T-cell (primary cell): ENCODE measurements at regions not wholly inside any gene's neighbourhood (a gene's known extent, or its start where the extent isn't known, plus 50 kb on each side); places are given as distances from the start of the nearest gene placed in this dataset.

Experiments
- ATAC-seq, 4 experiments: fragments of 200-7000 bp in 3 of 4; fragments of 150-1000 bp in 1 of 4; cut with Tn5 transposase; replicated peaks in 1 of 4; 1 replicate in 3 of 4; 2 replicates in 1 of 4; pipeline ENCODE4 v1.10.0; 2021; ENCODE audit warnings: moderate library complexity in 3 of 4, mild to moderate bottlenecking in 2 of 4, moderate number of reproducible peaks in 1 of 4
- CTCF ChIA-PET, 2 donors: fragments of 300-600 bp; sonication (Branson Sonifier 250); formaldehyde crosslinking; loops; one replicate each; lab custom pipeline; 2022; ENCODE audit warnings: antibody characterized with exemption in 2 of 2; lab: Charles Lee
- POLR2A ChIA-PET, 2 donors: fragments of 300-600 bp; sonication (Branson Sonifier 250); formaldehyde crosslinking; loops; one replicate each; lab custom pipeline; 2022; ENCODE audit warnings: antibody characterized with exemption in 2 of 2; lab: Charles Lee
- DNase-seq, 35 experiments: peaks; one replicate each; pipeline versions ENCODE4 v3.0.0 to v3.0.0-alpha.2; 2013 to 2023
- H3K27ac ChIP-seq: one replicate; pipeline ENCODE4 v1.5.1; 2013; ENCODE audit warnings: low read length
- H3K27me3 ChIP-seq, 2 experiments: replicated peaks in 1 of 2; 1 replicate in 1 of 2; 2 replicates in 1 of 2; pipeline versions ENCODE4 v1.6.1 to v1.7.0; 2013; ENCODE audit warnings: low read length in 1 of 2, mixed read lengths in 1 of 2; ENCODE audit not compliant: control insufficient read depth in 2 of 2, insufficient read depth in 2 of 2; ENCODE audit errors: extremely low read depth in 1 of 2
- H3K36me3 ChIP-seq, 2 donors: 1 replicate in 1 of 2; 2 replicates in 1 of 2; pipeline versions ENCODE4 v1.6.1 to v1.7.0; 2013; ENCODE audit warnings: low read length in 1 of 2; ENCODE audit not compliant: control insufficient read depth in 2 of 2, insufficient read depth in 1 of 2; ENCODE audit errors: extremely low read depth in 1 of 2
- H3K4me1 ChIP-seq, 2 experiments: 1 replicate in 1 of 2; 2 replicates in 1 of 2; pipeline versions ENCODE4 v1.6.1 to v1.7.0; 2013; ENCODE audit warnings: low read length in 2 of 2, mixed read lengths in 1 of 2; ENCODE audit not compliant: insufficient read depth in 2 of 2, control insufficient read depth in 1 of 2; ENCODE audit errors: extremely low read depth in 1 of 2
- H3K4me3 ChIP-seq, 2 donors: 1 replicate in 1 of 2; 2 replicates in 1 of 2; pipeline versions ENCODE4 v1.5.1 to v1.7.0; 2013; ENCODE audit warnings: mild to moderate bottlenecking in 2 of 2, low read length in 1 of 2, moderate library complexity in 1 of 2; ENCODE audit not compliant: control insufficient read depth in 1 of 2; ENCODE audit errors: extremely low read depth in 1 of 2
- H3K9me3 ChIP-seq: 2 replicates; pipeline ENCODE4 v1.7.0; 2013
- H3K27ac Mint-ChIP-seq, 2 donors: one replicate each; pipeline ENCODE4 v1.8.0; 2020 to 2021; ENCODE audit warnings: mild to moderate bottlenecking in 2 of 2, mixed read lengths in 2 of 2
- H3K27me3 Mint-ChIP-seq, 2 donors: one replicate each; pipeline ENCODE4 v1.8.0; 2021 to 2022; ENCODE audit warnings: mixed read lengths in 2 of 2
- H3K36me3 Mint-ChIP-seq: one replicate; pipeline ENCODE4 v1.8.0; 2021; ENCODE audit warnings: mixed read lengths
- H3K4me1 Mint-ChIP-seq, 3 donors: one replicate each; pipeline ENCODE4 v1.8.0; 2020 to 2022; ENCODE audit warnings: mixed read lengths in 3 of 3, mild to moderate bottlenecking in 1 of 3
- H3K4me3 Mint-ChIP-seq, 3 donors: one replicate each; pipeline ENCODE4 v1.8.0; 2020 to 2022; ENCODE audit warnings: mild to moderate bottlenecking in 3 of 3, mixed read lengths in 3 of 3, moderate library complexity in 3 of 3
- H3K9me3 Mint-ChIP-seq, 3 donors: one replicate each; pipeline ENCODE4 v1.8.0; 2020 to 2022; ENCODE audit warnings: mixed read lengths in 3 of 3
- whole genome bisulfite sequencing: methylation state at CpG from one replicate; pipeline ENCODE4 v1.1.5; 2013; ENCODE audit warnings: missing lambda C conversion rate; ENCODE audit not compliant: insufficient coverage; 5-methylcytosine and 5-hydroxymethylcytosine counted together

DNA sequence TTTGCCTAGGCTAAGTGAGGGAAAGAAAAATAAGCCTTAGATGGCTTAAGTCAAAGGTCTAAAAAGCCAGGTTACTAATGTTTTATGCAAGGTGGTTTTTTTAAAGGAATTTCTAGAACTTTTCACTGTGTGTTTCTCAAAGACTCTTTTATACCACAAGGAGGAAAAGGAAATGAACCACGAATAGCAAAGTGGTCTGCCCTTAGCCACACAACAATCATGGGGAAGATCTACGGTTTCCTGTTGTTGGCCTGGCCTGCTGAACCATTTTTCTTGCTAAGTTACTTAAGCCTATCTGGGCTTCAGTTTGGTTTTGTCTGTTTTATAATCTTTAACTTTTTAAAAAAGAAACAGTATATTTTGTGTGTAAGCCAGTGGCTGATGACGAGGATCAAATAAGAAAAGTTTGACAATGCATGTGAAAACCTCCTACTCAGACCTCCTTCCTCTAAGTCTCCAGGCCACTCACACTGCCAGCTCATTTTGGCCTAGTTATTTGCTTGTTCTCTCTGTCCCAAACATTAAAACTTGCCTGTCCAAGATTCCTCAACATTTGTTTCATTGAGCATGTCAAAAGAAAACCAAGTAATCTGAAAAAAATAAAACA, 56.7 kb upstream of the COL25A1 start:
- Histone ChIP-seq H3K9me3 (no peaks in the 10 kb centered on the region), H3K27ac (no peak overlapping the region), H3K4me3 (no peak overlapping the region), H3K27me3 (peaks cover 4 to 16% of the 10 kb centered on the region in 2 experiments), H3K4me1 (peaks cover 16 to 33% of the 10 kb centered on the region in 2 experiments), H3K36me3 (no peaks in the 10 kb centered on the region)
- H3K4me1 Mint-ChIP-seq: peaks cover 31 to 39% (median 35%) of the 10 kb centered on the region in 3 donors
- ATAC-seq (peak; percentile 40 to 91 (median 87)), DNase-seq (peak in 13 of 35 experiments; percentile 1 to 48 (median 4))
- POLR2A ChIA-PET: no interaction called here
- no peaks in the 10 kb centered on the region for H3K9me3 Mint-ChIP-seq
- peak overlapping the region; percentile 18 to 63 (median 37) for H3K4me3 Mint-ChIP-seq
- H3K27ac Mint-ChIP-seq: peak overlapping the region; percentile 24 to 55
- CTCF ChIA-PET: interaction anchor here in 1 of 2 donors (0.6 kb wide), 1 partner anchor 463 kb away, joined by 3 read pairs; no protein-coding TSS in a partner anchor
- H3K27me3 Mint-ChIP-seq: peaks cover 19 to 42% of the 10 kb centered on the region in 2 donors
- no peaks in the 10 kb centered on the region for H3K36me3 Mint-ChIP-seq
- 0% methylated on average over 1 of the region's 3 CpGs for WGBS

DNA sequence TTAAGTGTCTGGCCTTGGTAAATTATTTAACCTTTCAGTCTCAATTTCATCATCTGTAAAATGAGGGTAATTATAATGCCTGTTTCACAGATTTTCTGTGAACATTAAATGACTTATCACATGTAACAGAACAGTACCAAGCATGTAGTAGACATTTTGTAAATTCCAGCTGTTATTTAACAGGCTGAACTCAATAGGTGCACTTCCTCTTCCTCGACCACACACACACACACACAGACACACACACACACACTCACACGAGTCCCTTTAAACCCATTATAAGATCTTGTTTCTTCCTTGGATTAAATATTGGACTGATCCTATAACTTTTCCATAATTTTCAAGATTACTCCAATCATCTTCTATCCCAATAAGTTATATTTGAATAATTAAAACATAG, 53.4 kb upstream of the COL25A1 start:
- Mint-ChIP-seq H3K36me3 (no peaks in the 10 kb centered on the region), H3K4me3 (no peak overlapping the region), H3K27ac (no peak overlapping the region), H3K4me1 (peaks cover 28 to 33% (median 31%) of the 10 kb centered on the region in 3 donors), H3K9me3 (no peaks in the 10 kb centered on the region), H3K27me3 (peaks cover 8 to 37% of the 10 kb centered on the region in 2 donors)
- Histone ChIP-seq H3K4me1 (peaks cover 16 to 31% of the 10 kb centered on the region in 2 experiments), H3K4me3 (no peak overlapping the region), H3K9me3 (no peaks in the 10 kb centered on the region), H3K27me3 (peaks cover 4 to 19% of the 10 kb centered on the region in 2 experiments), H3K27ac (no peak overlapping the region), H3K36me3 (no peaks in the 10 kb centered on the region)
- POLR2A ChIA-PET: no interaction called here
- DNase-seq (no peak), ATAC-seq (no peak)
- no CpG with 5 or more reads among the region's 2 CpGs for WGBS
- CTCF ChIA-PET: no interaction called here

DNA sequence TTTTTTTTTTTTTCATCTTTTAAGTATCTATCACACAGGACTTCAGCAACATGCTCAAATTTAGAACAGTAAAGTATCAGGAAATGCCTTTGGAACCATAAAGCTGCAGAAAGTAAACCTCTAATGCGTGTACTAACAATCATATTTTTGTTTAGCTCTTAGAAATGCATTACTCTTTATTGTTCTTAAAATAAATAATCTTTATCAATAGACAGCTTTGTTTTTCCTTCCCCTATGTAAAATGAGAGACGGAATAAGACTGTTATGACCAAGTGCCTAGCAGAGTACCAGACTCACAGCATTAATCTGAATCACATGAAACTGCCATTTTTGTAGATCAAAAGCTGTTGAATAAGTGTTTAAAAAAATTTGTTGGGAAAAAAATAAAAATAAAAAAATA, 50.5 kb upstream of the COL25A1 start:
- no peak overlapping the region for H3K4me3 ChIP-seq
- peaks cover 11 to 30% of the 10 kb centered on the region in 2 donors for H3K27me3 Mint-ChIP-seq
- ChIA-PET CTCF (interaction anchor here in 1 of 2 donors (0.7 kb wide), 1 partner anchor 86 kb away, joined by 3 read pairs; no protein-coding TSS in a partner anchor), POLR2A (no interaction called here)
- H3K4me1 Mint-ChIP-seq: peaks cover 7 to 9% (median 8%) of the 10 kb centered on the region in 3 donors
- H3K9me3 Mint-ChIP-seq: peaks cover 0 to 6% (median 2%) of the 10 kb centered on the region in 3 donors
- H3K27ac Mint-ChIP-seq: no peak overlapping the region
- no peaks in the 10 kb centered on the region for H3K9me3 ChIP-seq
- ATAC-seq: no peak
- no peak overlapping the region for H3K27ac ChIP-seq
- peaks cover under 1 to 3% of the 10 kb centered on the region in 2 experiments for H3K4me1 ChIP-seq
- H3K36me3 ChIP-seq: no peaks in the 10 kb centered on the region
- H3K27me3 ChIP-seq: peaks cover 9 to 18% of the 10 kb centered on the region in 2 experiments
- DNase-seq: no peak
- H3K4me3 Mint-ChIP-seq: no peak overlapping the region
- H3K36me3 Mint-ChIP-seq: no peaks in the 10 kb centered on the region
- no CpG with 5 or more reads among the region's 2 CpGs for WGBS
